A549 (cell line): ENCODE measurements at regions not wholly inside any gene's neighbourhood (a gene's known extent, or its start where the extent isn't known, plus 50 kb on each side); places are given as distances from the start of the nearest gene placed in this dataset.

ENCODE experiments used
- CTCF ChIP-seq: fragments of >200 bp; sonication (Bioruptor Twin); formaldehyde crosslinking; IDR thresholded peaks from 3 replicates; pipeline ENCODE4 v1.5.1; 2016
- MAX ChIP-seq: IDR thresholded peaks from 2 replicates; pipeline ENCODE4 v1.6.1; 2012
- MAZ ChIP-seq: fragments of 150-350 bp; IDR thresholded peaks from 2 replicates; pipeline ENCODE4 v1.6.1; 2014; ENCODE audit warnings: antibody characterized with exemption, low read depth, low read length, borderline replicate concordance
- NR3C1 ChIP-seq: fragments of >200 bp; sonication (Bioruptor Twin); formaldehyde crosslinking; IDR thresholded peaks from 3 replicates; pipeline ENCODE4 v1.6.1; 2017
- SREBF2 ChIP-seq: fragments of 450-650 bp; IDR thresholded peaks from 2 replicates; pipeline ENCODE4 v1.6.1; 2014; ENCODE audit warnings: mild to moderate bottlenecking, moderate library complexity
- TP53 ChIP-seq: fragments of 250-450 bp; sonication (Bioruptor Pico); IDR thresholded peaks from 2 replicates; pipeline ENCODE4 v1.5.0; 2021; ENCODE audit warnings: mild to moderate bottlenecking, moderate library complexity
- USF2 ChIP-seq: fragments of 450-650 bp; IDR thresholded peaks from 2 replicates; pipeline ENCODE4 v1.6.1; 2014; ENCODE audit warnings: antibody characterized with exemption

- TF ChIP-seq MAZ (no peak), MAX (no peak), SREBF2 (no peak), NR3C1 (no peak), CTCF (no peak), USF2 (no peak), TP53 (CRISPR knock-in tag) (no peak)
Observed at GRCh38 chr16:35440875-35441274, 1981.5 kb downstream of the TP53TG3F start.
